HPDE6-E6E7 (cell line): ENCODE measurements at regions not wholly inside any gene's neighbourhood (a gene's known extent, or its start where the extent isn't known, plus 50 kb on each side); places are given as distances from the start of the nearest gene placed in this dataset.
"Not testable (repeated sequence)": the region's sequence is repeated elsewhere in the genome, so short reads cannot be mapped to it uniquely, and the experiment has no call there.

Experiments used
- DNase-seq: peaks from one replicate; pipeline ENCODE4 v3.0.0; 2011; ENCODE audit warnings: missing footprints; ENCODE audit errors: extremely low spot score

GRCh38 chr17:71067669-71068407, 898.5 kb downstream of the KCNJ2 start:
- DNase-seq, result no peak

GRCh38 chr17:71068408-71068750, 899.0 kb downstream of the KCNJ2 start:
- no peak for DNase-seq

GRCh38 chr17:71071041-71071440, 901.7 kb downstream of the KCNJ2 start:
- no peak for DNase-seq

- DNase-seq, result peak; percentile 96
Observed at GRCh38 chr17:71071837-71072236, 902.5 kb downstream of the KCNJ2 start.

GRCh38 chr17:71080937-71081336, 911.6 kb downstream of the KCNJ2 start:
- DNase-seq, result no peak

- no peak for DNase-seq
Observed at GRCh38 chr17:71081666-71082065, 912.3 kb downstream of the KCNJ2 start.

GRCh38 chr17:71084219-71084618, 914.9 kb downstream of the KCNJ2 start:
- peak; percentile 35 for DNase-seq

GRCh38 chr17:71084838-71085237, 915.5 kb downstream of the KCNJ2 start:
- DNase-seq, result no peak

- DNase-seq, result no peak
Observed at GRCh38 chr17:71085238-71086033, 916.1 kb downstream of the KCNJ2 start.

GRCh38 chr17:71089431-71089830, 920.1 kb downstream of the KCNJ2 start:
- no peak for DNase-seq

- no peak for DNase-seq
Observed at GRCh38 chr17:71098071-71098470, 928.7 kb downstream of the KCNJ2 start.

- DNase-seq, result no peak
Observed at GRCh38 chr17:71099003-71099714, 929.8 kb downstream of the KCNJ2 start.

- DNase-seq, result no peak
Observed at GRCh38 chr17:71102777-71103176, 933.4 kb downstream of the KCNJ2 start.

- no peak for DNase-seq
Observed at GRCh38 chr17:71104225-71104624, 934.9 kb downstream of the KCNJ2 start.

GRCh38 chr17:71106056-71106455, 936.7 kb downstream of the KCNJ2 start:
- not testable (repeated sequence) for DNase-seq

- no peak for DNase-seq
Observed at GRCh38 chr17:71107136-71107535, 937.8 kb downstream of the KCNJ2 start.

- DNase-seq, result no peak
Observed at GRCh38 chr17:71109697-71110096, 940.4 kb downstream of the KCNJ2 start.

- DNase-seq, result peak; percentile 22
Observed at GRCh38 chr17:71110326-71110725, 941.0 kb downstream of the KCNJ2 start.

GRCh38 chr17:71111460-71111859, 942.1 kb downstream of the KCNJ2 start:
- DNase-seq, result no peak

- no peak for DNase-seq
Observed at GRCh38 chr17:71111934-71112333, 942.6 kb downstream of the KCNJ2 start.

- no peak for DNase-seq
Observed at GRCh38 chr17:71113347-71113746, 944.0 kb downstream of the KCNJ2 start.

GRCh38 chr17:71114911-71115668, 945.8 kb downstream of the KCNJ2 start:
- DNase-seq, result no peak
